HEK293 (cell line): ENCODE measurements at regions not wholly inside any gene's neighbourhood (a gene's known extent, or its start where the extent isn't known, plus 50 kb on each side); places are given as distances from the start of the nearest gene placed in this dataset.
A peak's percentile ranks its signal among the peaks of the same experiment; 100 is the strongest.

Experiments used
- CTCF ChIA-PET: fragments of 350-600 bp; formaldehyde crosslinking; extraction: SDS; loops from one replicate; lab custom pipeline; 2021; ENCODE audit warnings: antibody characterized with exemption; lab: Yijun Ruan, JAX
- POLR2A ChIA-PET: fragments of 300-600 bp; formaldehyde crosslinking; extraction: SDS; loops from one replicate; lab custom pipeline; 2020; ENCODE audit warnings: antibody characterized with exemption, inconsistent platforms; lab: Yijun Ruan, JAX
- H3K27ac ChIP-seq: fragments of 200-500 bp; sonication (Bioruptor generic); 2 replicates; pipeline ENCODE4 v1.5.1; 2014; ENCODE audit warnings: low read depth, low read length, control low read depth, inconsistent platforms; ENCODE audit errors: extremely low read depth
- H3K36me3 ChIP-seq, 2 experiments: fragments of 200-500 bp in 1 of 2; sonication (Bioruptor generic) in 1 of 2; 1 replicate in 1 of 2; 2 replicates in 1 of 2; pipeline ENCODE4 v1.5.1; 2014 to 2017; ENCODE audit warnings: inconsistent platforms in 2 of 2, low read length in 2 of 2; ENCODE audit not compliant: control insufficient read depth in 2 of 2, insufficient read depth in 1 of 2
- H3K4me1 ChIP-seq: fragments of 200-500 bp; sonication (Bioruptor generic); 2 replicates; pipeline ENCODE4 v1.5.1; 2014; ENCODE audit warnings: mild to moderate bottlenecking, low read length, inconsistent platforms; ENCODE audit not compliant: control insufficient read depth, insufficient read depth
- H3K4me3 ChIP-seq: 2 replicates; pipeline ENCODE4 v1.5.1; 2011; ENCODE audit warnings: low read depth, mild to moderate bottlenecking, control low read depth, low read length, moderate library complexity
- H3K9me3 ChIP-seq: fragments of 200-500 bp; sonication (Bioruptor generic); 2 replicates; pipeline ENCODE4 v1.5.1; 2014; ENCODE audit warnings: low read depth, low read length, inconsistent platforms; ENCODE audit not compliant: control insufficient read depth, insufficient read depth
- HOXD13 ChIP-seq: sonication (generic); formaldehyde crosslinking; IDR thresholded peaks from 2 replicates; pipeline ENCODE4 v1.8.0; 2022; ENCODE audit warnings: missing genetic modification reagents, borderline replicate concordance
- MZF1 ChIP-seq: fragments of 450-650 bp; formaldehyde crosslinking; IDR thresholded peaks from 2 replicates; pipeline ENCODE4 v1.5.1; 2017; ENCODE audit warnings: missing biosample characterization, missing genetic modification characterization, borderline replicate concordance
- RBAK ChIP-seq: fragments of 450-650 bp; formaldehyde crosslinking; IDR thresholded peaks from 2 replicates; pipeline ENCODE4 v1.5.1; 2016; ENCODE audit warnings: missing biosample characterization, missing genetic modification characterization
- REST ChIP-seq: fragments of 450-650 bp; formaldehyde crosslinking; IDR thresholded peaks from 2 replicates; pipeline ENCODE4 v1.5.1; 2016; ENCODE audit warnings: missing biosample characterization, missing genetic modification characterization
- ZBTB17 ChIP-seq: fragments of 450-650 bp; formaldehyde crosslinking; IDR thresholded peaks from 2 replicates; pipeline ENCODE4 v1.5.1; 2016; ENCODE audit warnings: missing biosample characterization, missing genetic modification characterization
- ZBTB21 ChIP-seq: fragments of 450-650 bp; formaldehyde crosslinking; IDR thresholded peaks from 2 replicates; pipeline ENCODE4 v1.5.1; 2017; ENCODE audit warnings: missing biosample characterization, missing genetic modification characterization
- ZEB2 ChIP-seq: fragments of 450-650 bp; formaldehyde crosslinking; IDR thresholded peaks from 2 replicates; pipeline ENCODE4 v1.5.1; 2016; ENCODE audit warnings: missing biosample characterization, missing genetic modification characterization
- ZNF121 ChIP-seq: fragments of 450-650 bp; formaldehyde crosslinking; IDR thresholded peaks from 2 replicates; pipeline ENCODE4 v1.5.1; 2016; ENCODE audit warnings: missing biosample characterization, missing genetic modification characterization
- ZNF140 ChIP-seq: fragments of 450-650 bp; formaldehyde crosslinking; IDR thresholded peaks from 2 replicates; pipeline ENCODE4 v1.5.1; 2016; ENCODE audit warnings: missing biosample characterization, missing genetic modification characterization
- ZNF266 ChIP-seq: fragments of 450-650 bp; formaldehyde crosslinking; IDR thresholded peaks from 2 replicates; pipeline ENCODE4 v1.5.1; 2016; ENCODE audit warnings: missing biosample characterization, missing genetic modification characterization, low read depth
- ZNF274 ChIP-seq, 2 experiments: fragments of 200-500 bp in 1 of 2; fragments of 450-650 bp in 1 of 2; sonication (Bioruptor generic) in 1 of 2; formaldehyde crosslinking in 1 of 2; IDR thresholded peaks; 2 replicates each; pipeline versions ENCODE4 v1.5.1 to v1.6.1; 2014 to 2016; ENCODE audit warnings: borderline replicate concordance in 1 of 2, inconsistent platforms in 1 of 2, low read length in 1 of 2, missing biosample characterization in 1 of 2, missing genetic modification characterization in 1 of 2
- ZNF580 ChIP-seq: fragments of 450-650 bp; formaldehyde crosslinking; IDR thresholded peaks from 2 replicates; pipeline ENCODE4 v1.5.1; 2016; ENCODE audit warnings: missing biosample characterization, missing genetic modification characterization
- ZNF692 ChIP-seq: fragments of 450-650 bp; formaldehyde crosslinking; IDR thresholded peaks from 2 replicates; pipeline ENCODE4 v1.5.1; 2016; ENCODE audit warnings: missing biosample characterization, missing genetic modification characterization
- ZNF707 ChIP-seq: fragments of 450-650 bp; formaldehyde crosslinking; IDR thresholded peaks from 2 replicates; pipeline ENCODE4 v1.5.1; 2016; ENCODE audit warnings: missing biosample characterization, missing genetic modification characterization
- ZNF768 ChIP-seq: fragments of 450-650 bp; formaldehyde crosslinking; IDR thresholded peaks from 2 replicates; pipeline ENCODE4 v1.5.1; 2018; ENCODE audit warnings: missing biosample characterization, mild to moderate bottlenecking, missing genetic modification characterization
- ZNF830 ChIP-seq: fragments of 450-650 bp; IDR thresholded peaks from 2 replicates; pipeline ENCODE4 v1.5.0; 2018; ENCODE audit warnings: missing biosample characterization, missing genetic modification characterization, low read depth, mild to moderate bottlenecking, moderate library complexity
- ZXDB ChIP-seq: fragments of 450-650 bp; formaldehyde crosslinking; IDR thresholded peaks from 2 replicates; pipeline ENCODE4 v1.5.1; 2016; ENCODE audit warnings: missing biosample characterization, missing genetic modification characterization
- TF ChIP-seq, protein P1 (sequence below): fragments of 450-650 bp; formaldehyde crosslinking; IDR thresholded peaks from 2 replicates; pipeline ENCODE4 v1.5.1; 2016; ENCODE audit warnings: missing biosample characterization, missing genetic modification characterization

DNA sequence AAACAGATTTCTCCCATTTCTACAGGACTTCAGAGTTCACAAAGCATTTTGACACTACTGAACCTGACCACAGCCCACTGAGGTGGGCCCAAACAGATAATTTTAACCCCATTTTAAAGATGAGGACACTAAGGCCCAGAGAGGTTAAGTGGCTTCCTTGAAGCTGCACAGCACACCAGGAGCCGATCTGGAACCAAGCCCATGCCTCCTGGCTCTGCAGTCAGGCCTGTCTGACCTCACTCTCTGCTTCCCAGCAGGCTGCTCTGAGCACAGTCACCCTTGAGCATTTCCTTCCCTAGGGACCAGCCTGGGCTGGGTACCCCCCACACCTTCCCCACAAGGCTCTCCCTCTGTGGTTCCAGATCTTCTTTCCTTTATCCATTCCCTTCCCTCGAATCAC, 252.2 kb downstream of the ENGASE start:
- ChIA-PET CTCF (interaction anchor here (1.0 kb wide), 1 partner anchor 17 kb away, joined by 3 read pairs; no protein-coding TSS in a partner anchor), POLR2A (no interaction called here)
- Histone ChIP-seq H3K4me3 (no peak overlapping the region), H3K9me3 (no peaks in the 10 kb centered on the region), H3K36me3 (no peaks in the 10 kb centered on the region), H3K27ac (no peak overlapping the region), H3K4me1 (no peaks in the 10 kb centered on the region)
- TF ChIP-seq ZNF768 (tag by site-specific recombination) (0 out of 2 replicates have a peak, but pooled peaks have one; percentile 41), ZNF274 (IDR thresholded peaks at IDR 0.05; ENCODE audit: low read length) (no peak), ZNF274 (tag by site-specific recombination; IDR thresholded peaks at IDR 0.05; ENCODE audit: borderline replicate concordance) (no peak)

GRCh38 chr17:79325709-79326430, 251.2 kb downstream of the ENGASE start:
- no peaks in the 10 kb centered on the region for H3K4me1 ChIP-seq
- no peaks in the 10 kb centered on the region for H3K9me3 ChIP-seq
- ChIA-PET CTCF (interaction anchor here (0.6 to 1.0 kb wide), 3 partner anchors 16 to 238 kb away, joined by 3 to 7 read pairs (median 3); no protein-coding TSS in a partner anchor), POLR2A (interaction anchor here (0.6 kb wide), 1 partner anchor 36 kb away, joined by 3 read pairs; no protein-coding TSS in a partner anchor)
- TF ChIP-seq REST: peak; percentile 97
- TF ChIP-seq ZBTB21 (tag by site-specific recombination): no peak
- TF ChIP-seq ZBTB17 (tag by site-specific recombination): peak; percentile 20; the same call in 1 of the 2 replicates
- H3K36me3 ChIP-seq: no peaks in the 10 kb centered on the region
- no peak overlapping the region for H3K4me3 ChIP-seq
- H3K27ac ChIP-seq: no peak overlapping the region

DNA sequence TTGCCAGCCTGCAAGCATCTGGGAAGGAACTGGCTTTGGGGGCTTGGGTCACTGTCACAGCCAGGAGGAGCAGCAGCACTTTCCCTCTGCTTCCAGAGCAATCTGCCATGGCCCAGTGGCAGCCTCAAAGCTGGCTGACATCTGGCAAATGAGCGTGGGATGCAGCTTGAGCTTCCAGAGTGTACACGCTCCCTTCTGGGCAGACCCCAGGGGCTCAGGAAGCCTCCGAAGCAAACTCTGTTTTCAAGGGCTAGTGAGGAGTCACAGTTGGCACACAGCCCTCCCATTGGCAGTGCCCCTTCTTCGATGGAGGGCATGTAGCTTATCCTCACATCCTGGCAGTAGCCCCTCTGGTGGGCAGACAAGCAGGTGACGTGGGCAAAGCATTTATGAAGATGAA, 249.6 kb downstream of the ENGASE start:
- CTCF ChIA-PET: interaction anchor here (0.9 to 1.4 kb wide), 2 partner anchors 68 to 136 kb away, joined by 3 to 8 read pairs; no protein-coding TSS in a partner anchor
- POLR2A ChIA-PET: no interaction called here

More for the DNA sequence above, 249.6 kb downstream of the ENGASE start:
- no peaks in the 10 kb centered on the region for H3K4me1 ChIP-seq
- H3K36me3 ChIP-seq: no peaks in the 10 kb centered on the region
- H3K27ac ChIP-seq: no peak overlapping the region
- TF ChIP-seq ZNF830 (tag by site-specific recombination) (no peak), HOXD13 (CRISPR knock-in tag) (no peak), ZNF140 (tag by site-specific recombination) (no peak), ZNF266 (tag by site-specific recombination) (no peak), MZF1 (no peak), ZXDB (tag by site-specific recombination) (no peak), ZNF707 (no peak), ZEB2 (tag by site-specific recombination) (no peak), ZNF580 (tag by site-specific recombination) (no peak), RBAK (tag by site-specific recombination) (no peak), ZNF121 (tag by site-specific recombination) (no peak), ZNF692 (tag by site-specific recombination) (no peak)
- TF ChIP-seq, protein P1, sequence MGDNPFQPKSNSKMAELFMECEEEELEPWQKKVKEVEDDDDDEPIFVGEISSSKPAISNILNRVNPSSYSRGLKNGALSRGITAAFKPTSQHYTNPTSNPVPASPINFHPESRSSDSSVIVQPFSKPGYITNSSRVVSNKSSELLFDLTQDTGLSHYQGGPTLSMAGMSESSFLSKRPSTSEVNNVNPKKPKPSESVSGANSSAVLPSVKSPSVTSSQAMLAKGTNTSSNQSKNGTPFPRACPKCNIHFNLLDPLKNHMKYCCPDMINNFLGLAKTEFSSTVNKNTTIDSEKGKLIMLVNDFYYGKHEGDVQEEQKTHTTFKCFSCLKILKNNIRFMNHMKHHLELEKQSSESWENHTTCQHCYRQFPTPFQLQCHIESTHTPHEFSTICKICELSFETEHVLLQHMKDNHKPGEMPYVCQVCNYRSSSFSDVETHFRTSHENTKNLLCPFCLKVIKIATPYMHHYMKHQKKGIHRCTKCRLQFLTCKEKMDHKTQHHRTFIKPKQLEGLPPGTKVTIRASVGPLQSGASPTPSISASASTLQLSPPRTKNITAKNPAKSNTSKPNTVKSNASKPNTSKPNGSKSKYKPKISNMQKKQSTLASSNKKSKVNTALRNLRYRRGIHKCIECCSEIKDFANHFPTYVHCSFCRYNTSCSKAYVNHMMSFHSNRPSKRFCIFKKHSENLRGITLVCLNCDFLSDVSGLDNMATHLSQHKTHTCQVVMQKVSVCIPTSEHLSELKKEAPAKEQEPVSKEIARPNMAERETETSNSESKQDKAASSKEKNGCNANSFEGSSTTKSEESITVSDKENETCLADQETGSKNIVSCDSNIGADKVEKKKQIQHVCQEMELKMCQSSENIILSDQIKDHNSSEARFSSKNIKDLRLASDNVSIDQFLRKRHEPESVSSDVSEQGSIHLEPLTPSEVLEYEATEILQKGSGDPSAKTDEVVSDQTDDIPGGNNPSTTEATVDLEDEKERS (tag by site-specific recombination): no peak
- no peak overlapping the region for H3K4me3 ChIP-seq
- H3K9me3 ChIP-seq: no peaks in the 10 kb centered on the region
